HUES6 (cell line): ENCODE measurements at regions not wholly inside any gene's neighbourhood (a gene's known extent, or its start where the extent isn't known, plus 50 kb on each side); places are given as distances from the start of the nearest gene placed in this dataset.

Experiments
- H3K27ac ChIP-seq: 2 replicates; pipeline ENCODE4 v1.7.0; 2013; ENCODE audit warnings: low read depth, mild to moderate bottlenecking, low read length, inconsistent platforms
- H3K27me3 ChIP-seq: 2 replicates; pipeline ENCODE4 v1.6.1; 2013; ENCODE audit warnings: low read length; ENCODE audit not compliant: control insufficient read depth, insufficient read depth
- H3K36me3 ChIP-seq: 2 replicates; pipeline ENCODE4 v1.6.1; 2013; ENCODE audit warnings: low read length; ENCODE audit not compliant: control insufficient read depth, insufficient read depth
- H3K4me1 ChIP-seq: 2 replicates; pipeline ENCODE4 v1.6.1; 2013; ENCODE audit warnings: low read length; ENCODE audit not compliant: control insufficient read depth, insufficient read depth
- H3K4me3 ChIP-seq: 2 replicates; pipeline ENCODE4 v1.5.1; 2013; ENCODE audit warnings: low read depth, low read length
- H3K9ac ChIP-seq: one replicate; pipeline ENCODE4 v1.6.1; 2013; ENCODE audit warnings: mild to moderate bottlenecking, low read length
- H3K9me3 ChIP-seq: 2 replicates; pipeline ENCODE4 v1.6.1; 2013; ENCODE audit warnings: low read depth, low read length; ENCODE audit not compliant: control insufficient read depth, insufficient read depth

DNA sequence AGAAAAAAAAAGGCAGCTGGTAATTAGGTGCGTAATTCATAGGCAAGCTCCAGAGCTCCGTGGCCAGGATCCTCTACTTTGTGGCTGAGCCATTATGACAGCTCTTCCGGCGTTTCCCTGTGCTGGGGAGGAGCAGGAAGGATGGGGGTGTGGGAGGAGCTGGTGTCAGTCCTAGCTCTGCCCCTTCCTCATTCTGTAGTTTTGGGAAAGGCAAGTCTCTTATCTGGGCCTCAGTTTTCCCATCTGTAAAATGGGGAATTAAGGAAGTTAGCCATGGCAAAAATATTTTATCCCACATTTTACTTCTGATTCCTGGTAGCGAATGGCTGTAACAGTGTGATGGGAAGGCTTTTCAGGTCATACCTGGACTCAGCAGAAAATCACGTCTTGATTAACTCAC is 81.1 kb downstream of the SEC61B start:
- Histone ChIP-seq H3K9ac (no peak overlapping the region), H3K4me1 (peaks cover 21% of the 10 kb centered on the region), H3K36me3 (no peaks in the 10 kb centered on the region), H3K4me3 (no peak overlapping the region), H3K9me3 (no peaks in the 10 kb centered on the region), H3K27ac (no peak overlapping the region), H3K27me3 (no peaks in the 10 kb centered on the region)

DNA sequence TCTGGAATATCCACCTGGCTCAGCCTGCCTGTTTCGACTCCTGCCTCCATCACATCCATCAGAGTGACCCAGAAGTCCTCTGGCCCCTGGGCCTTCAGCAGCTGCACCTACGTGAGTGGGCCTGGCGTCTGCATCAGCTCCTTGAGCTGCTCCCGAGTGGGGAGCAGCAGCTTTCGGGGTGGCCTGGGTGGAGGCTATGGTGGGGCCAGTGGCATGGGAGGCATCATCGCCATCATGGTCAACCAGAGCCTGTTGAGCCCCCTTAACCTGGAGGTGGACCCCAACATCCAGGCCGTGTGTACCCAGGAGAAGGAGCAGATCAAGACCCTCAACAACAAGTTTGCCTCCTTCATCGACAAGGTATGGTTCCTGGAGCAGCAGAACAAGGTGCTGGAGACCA is 83.0 kb downstream of the SEC61B start:
- H3K9me3 ChIP-seq = no peaks in the 10 kb centered on the region
- H3K27ac ChIP-seq = no peak overlapping the region
- H3K9ac ChIP-seq = no peak overlapping the region
- H3K36me3 ChIP-seq = no peaks in the 10 kb centered on the region
- H3K27me3 ChIP-seq = no peaks in the 10 kb centered on the region
- H3K4me3 ChIP-seq = no peak overlapping the region
- H3K4me1 ChIP-seq = peaks cover 8% of the 10 kb centered on the region

DNA sequence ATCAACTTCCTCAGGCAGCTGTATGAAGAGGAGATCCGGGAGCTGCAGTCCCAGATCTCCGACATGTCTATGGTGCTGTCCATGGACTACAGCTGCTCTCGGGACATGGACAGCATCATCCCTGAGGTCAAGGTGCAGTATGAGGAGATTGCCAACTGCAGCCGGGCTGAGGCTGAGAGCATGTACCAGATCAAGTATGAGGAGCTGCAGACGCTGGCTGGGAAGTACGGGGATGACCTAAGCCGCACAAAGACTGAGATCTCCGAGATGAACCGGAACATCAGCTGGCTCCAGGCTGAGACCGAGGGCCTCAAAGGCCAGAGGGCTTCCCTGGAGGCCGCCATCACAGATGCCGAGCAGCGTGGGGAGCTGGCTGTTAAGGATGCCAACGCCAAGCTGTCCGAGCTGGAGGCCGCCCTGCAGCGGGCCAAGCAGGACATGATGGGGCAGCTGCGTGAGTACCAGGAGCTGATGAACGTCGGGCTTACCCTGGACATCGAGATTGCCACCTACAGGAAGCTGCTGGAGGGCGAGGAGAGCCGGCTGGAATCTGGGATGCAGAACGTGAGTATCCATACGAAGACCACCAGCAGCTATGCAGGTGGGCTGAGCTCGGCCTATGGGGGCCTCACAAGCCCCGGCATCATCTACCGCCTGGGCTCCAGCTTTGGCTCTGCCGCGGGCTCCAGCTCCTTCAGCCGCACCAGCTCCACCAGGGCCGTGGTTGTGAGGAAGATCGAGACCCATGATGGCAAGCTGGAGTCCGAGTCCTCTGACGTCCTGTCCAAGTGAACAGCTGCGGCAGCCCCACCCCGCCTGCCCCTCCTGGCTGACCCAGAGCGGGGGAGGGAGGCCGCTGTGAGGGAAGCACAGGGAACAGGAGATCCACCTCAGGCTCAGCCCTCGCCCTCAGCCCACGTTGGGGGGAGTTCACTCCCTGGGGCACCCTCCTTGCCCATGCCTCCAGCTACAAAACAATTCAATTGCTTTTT is 84.0 kb downstream of the SEC61B start:
- Histone ChIP-seq H3K27me3 (no peaks in the 10 kb centered on the region), H3K9ac (no peak overlapping the region), H3K36me3 (no peaks in the 10 kb centered on the region), H3K4me1 (peaks cover 8% of the 10 kb centered on the region), H3K4me3 (no peak overlapping the region), H3K27ac (no peak overlapping the region), H3K9me3 (no peaks in the 10 kb centered on the region)

DNA sequence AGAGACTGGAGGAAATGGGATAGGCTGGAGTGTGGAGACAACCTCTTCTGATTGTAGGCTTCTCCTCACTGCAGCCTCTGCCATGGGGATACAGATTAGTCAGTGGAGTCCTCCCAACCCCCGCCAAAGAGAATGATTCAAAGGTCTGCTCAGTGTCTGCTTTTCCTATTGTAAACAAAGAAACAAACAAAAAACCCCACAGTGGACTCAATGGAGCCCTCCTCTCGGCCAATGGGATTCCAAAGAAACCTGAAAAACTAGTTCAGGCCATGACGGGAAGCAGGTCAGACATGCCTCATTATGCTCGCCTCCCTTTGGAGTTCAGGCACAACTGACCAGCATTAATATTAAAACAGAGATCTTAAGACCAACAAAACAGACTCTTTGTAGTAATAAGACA is 85.8 kb downstream of the SEC61B start:
- Histone ChIP-seq H3K4me3 (no peak overlapping the region), H3K9ac (no peak overlapping the region), H3K4me1 (peaks cover 8% of the 10 kb centered on the region), H3K27ac (no peak overlapping the region), H3K36me3 (no peaks in the 10 kb centered on the region), H3K27me3 (no peaks in the 10 kb centered on the region), H3K9me3 (no peaks in the 10 kb centered on the region)

DNA sequence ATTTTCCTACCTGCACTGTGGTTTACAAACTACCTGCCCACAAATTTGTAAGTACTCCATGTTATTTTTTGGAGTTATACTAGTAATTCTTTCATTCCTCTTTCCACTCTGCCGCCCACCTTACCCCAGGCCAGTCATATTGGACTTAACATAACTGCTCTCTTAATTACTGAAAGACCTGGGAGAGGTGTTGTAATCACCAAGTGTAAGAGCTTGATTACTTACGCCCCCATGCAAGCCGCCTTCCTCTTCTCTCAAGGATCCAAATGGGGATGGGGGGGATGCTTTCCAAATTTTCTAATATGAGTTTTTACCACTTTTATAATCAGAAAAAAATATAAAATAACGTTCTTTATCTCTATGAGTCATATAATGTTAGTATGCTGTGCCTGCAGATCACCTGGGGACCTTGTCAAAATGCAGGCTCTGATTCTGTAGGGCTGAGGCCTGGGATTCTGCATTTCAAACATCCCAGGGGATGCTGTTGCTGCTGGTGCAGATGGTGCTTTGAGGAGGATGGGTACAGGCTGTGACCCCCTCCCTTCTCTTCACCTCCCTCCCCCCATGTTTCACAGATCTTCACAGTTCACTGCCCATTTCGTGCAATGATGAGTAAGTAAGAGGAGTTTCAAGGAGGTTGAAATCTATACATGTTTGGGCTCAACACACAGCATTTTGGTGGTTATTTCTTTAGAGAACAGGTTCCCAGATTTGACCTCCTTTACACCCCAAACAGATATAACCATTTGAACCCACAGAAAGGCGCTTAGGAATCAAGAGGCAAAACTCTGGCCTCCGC is 87.3 kb downstream of the SEC61B start:
- Histone ChIP-seq H3K4me1 (peaks cover 8% of the 10 kb centered on the region), H3K9ac (no peak overlapping the region), H3K4me3 (no peak overlapping the region), H3K27me3 (no peaks in the 10 kb centered on the region), H3K9me3 (no peaks in the 10 kb centered on the region), H3K36me3 (no peaks in the 10 kb centered on the region), H3K27ac (no peak overlapping the region)

DNA sequence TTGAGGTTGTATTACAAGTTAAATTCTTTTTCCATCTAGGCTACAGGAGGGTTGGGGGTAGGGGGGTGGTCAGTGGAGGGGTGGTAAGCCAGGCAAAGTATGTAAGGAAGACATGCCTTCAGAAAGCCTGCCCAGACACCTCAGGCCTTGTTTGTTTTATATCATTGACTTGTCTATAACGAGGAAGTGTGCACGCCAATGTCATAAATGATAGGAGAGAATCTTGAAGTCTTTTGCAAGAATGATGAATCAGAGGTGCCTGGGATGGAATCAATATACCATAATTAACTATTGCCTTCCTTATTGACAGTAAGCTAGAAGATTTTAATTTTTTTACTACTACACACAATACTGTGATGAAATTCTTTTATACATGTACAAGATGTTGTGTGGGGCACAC is 90.7 kb downstream of the SEC61B start:
- Histone ChIP-seq H3K9ac (no peak overlapping the region), H3K9me3 (no peaks in the 10 kb centered on the region)

DNA sequence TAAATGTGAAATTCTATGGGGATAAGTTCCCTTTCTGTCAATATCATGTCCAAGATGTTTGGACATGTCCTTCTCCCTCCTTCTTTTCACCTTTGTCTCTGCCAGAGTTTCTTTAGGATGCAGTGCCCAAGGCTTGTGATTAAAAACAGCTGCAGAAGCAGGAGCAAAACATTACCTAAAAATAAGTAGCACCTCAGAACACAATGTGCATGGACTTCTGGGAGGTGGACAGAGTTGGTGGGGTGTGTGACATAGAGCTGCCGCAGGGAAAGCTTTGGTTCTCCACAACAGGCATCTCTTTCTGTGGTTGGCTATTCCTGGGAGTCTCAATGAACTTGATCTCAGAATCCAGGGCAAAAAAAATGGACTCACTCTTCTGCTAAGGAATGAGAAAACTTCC is 97.0 kb downstream of the SEC61B start:
- Histone ChIP-seq H3K27ac (no peak overlapping the region), H3K4me1 (peaks cover 6% of the 10 kb centered on the region), H3K9me3 (no peaks in the 10 kb centered on the region; the same call in 1 of the 2 replicates), H3K4me3 (no peak overlapping the region), H3K36me3 (no peaks in the 10 kb centered on the region), H3K9ac (no peak overlapping the region), H3K27me3 (no peaks in the 10 kb centered on the region)

More for the DNA sequence above, 90.7 kb downstream of the SEC61B start:
- Histone ChIP-seq H3K27me3 (no peaks in the 10 kb centered on the region), H3K36me3 (no peaks in the 10 kb centered on the region), H3K27ac (no peak overlapping the region), H3K4me3 (no peak overlapping the region), H3K4me1 (peaks cover 4% of the 10 kb centered on the region)

DNA sequence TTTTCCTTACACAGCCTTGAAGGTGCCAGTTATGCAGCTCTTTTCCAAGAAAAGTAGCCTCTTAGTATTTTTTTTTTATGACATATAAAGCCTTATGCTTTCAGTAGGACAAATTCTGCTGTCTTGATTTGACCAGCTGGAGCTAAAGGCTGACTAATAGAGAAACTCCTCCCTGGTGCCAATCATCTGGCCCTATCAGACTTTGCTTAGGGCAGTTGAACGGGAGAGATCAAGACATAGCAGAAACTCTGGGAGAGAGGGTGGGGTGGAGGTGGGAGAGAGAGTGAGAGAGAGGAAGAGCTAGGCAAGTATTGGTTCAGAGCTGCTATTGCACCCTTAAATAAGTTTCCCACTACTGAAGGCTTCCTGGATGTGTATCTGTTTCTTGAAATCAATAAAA is 100.2 kb downstream of the SEC61B start:
- no peak overlapping the region for H3K4me3 ChIP-seq
- H3K9me3 ChIP-seq = no peaks in the 10 kb centered on the region; the same call in 1 of the 2 replicates
- H3K27ac ChIP-seq = no peak overlapping the region
- no peaks in the 10 kb centered on the region for H3K36me3 ChIP-seq
- no peak overlapping the region for H3K9ac ChIP-seq
- H3K4me1 ChIP-seq = peaks cover 6% of the 10 kb centered on the region
- no peaks in the 10 kb centered on the region for H3K27me3 ChIP-seq

DNA sequence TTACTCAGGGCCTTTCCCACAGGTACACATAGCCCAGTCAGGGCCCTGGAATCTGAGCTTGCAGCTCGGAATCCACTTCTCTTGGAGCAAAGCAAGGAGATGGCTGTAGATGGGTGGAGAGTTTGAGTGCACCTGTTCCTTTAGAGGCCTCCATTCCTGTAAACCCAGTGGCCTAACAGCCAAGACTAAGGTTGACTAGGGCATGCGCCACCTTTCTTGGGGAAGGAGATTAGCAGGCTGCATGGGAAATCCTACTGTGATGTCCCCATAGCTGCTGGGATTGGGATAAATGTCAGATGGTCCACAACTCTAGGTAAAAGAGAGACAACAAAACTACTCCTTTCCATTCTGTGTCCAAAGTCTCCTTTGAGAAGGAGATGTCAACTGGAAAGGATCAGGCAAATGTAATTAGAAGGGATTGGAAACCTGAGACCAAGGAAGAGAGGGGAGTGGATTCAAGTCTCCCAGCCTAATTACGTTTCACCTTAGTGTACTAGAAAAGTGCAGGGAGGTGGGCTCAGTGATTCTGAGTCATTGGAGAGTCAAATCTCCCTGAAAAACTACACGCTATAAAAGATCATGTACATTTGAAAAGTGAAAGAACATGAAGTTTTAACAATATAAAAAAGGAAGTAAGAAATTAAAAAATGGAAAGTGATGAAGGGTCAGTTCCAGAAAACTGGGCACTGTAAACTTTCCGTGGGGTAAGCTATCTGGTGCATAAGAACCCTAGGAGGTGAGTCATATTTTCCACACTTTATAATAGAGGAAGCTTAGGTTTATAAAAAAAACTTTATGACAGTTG is 104.2 kb downstream of the SEC61B start:
- Histone ChIP-seq H3K27ac (no peak overlapping the region), H3K36me3 (no peaks in the 10 kb centered on the region), H3K9ac (no peak overlapping the region), H3K27me3 (no peaks in the 10 kb centered on the region), H3K4me3 (no peak overlapping the region), H3K9me3 (no peaks in the 10 kb centered on the region; the same call in 1 of the 2 replicates), H3K4me1 (peaks cover 6% of the 10 kb centered on the region)

DNA sequence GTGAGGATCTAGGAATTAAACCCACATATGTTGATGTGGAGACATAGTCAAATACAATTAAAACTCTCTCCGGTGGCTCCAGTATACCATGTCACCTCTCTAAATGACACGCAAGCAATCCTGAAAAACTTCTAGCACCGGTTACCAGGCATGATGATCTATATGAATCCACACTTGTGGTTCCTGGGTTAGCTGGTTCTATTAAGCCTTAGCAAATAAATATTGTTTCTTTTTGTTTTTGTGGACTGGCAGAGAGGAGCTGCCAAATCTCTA is 104.8 kb downstream of the SEC61B start:
- H3K9ac ChIP-seq = no peak overlapping the region
- H3K27me3 ChIP-seq = no peaks in the 10 kb centered on the region
- no peak overlapping the region for H3K27ac ChIP-seq
- no peak overlapping the region for H3K4me3 ChIP-seq
- H3K4me1 ChIP-seq = peaks cover 3% of the 10 kb centered on the region
- H3K9me3 ChIP-seq = no peaks in the 10 kb centered on the region
- H3K36me3 ChIP-seq = no peaks in the 10 kb centered on the region
